Neural crest cell (in vitro differentiated cells): ENCODE measurements at regions not wholly inside any gene's neighbourhood (a gene's known extent, or its start where the extent isn't known, plus 50 kb on each side); places are given as distances from the start of the nearest gene placed in this dataset.

ENCODE experiments used
- DNase-seq: peaks from one replicate; pipeline ENCODE4 v3.0.0; 2021; ENCODE audit warnings: low read depth, mixed read lengths, low spot score
- H3K27ac Mint-ChIP-seq: one replicate; pipeline ENCODE4 v1.8.0; 2021; ENCODE audit warnings: mild to moderate bottlenecking, mixed read lengths; ENCODE audit not compliant: unreplicated experiment
- H3K27me3 Mint-ChIP-seq: 2 replicates; pipeline ENCODE4 v1.8.0; 2021; ENCODE audit warnings: low read depth, mild to moderate bottlenecking, mixed read lengths
- H3K36me3 Mint-ChIP-seq: 2 replicates; pipeline ENCODE4 v1.8.0; 2021; ENCODE audit warnings: low read depth, mild to moderate bottlenecking, mixed read lengths
- H3K4me1 Mint-ChIP-seq: 2 replicates; pipeline ENCODE4 v1.8.0; 2021; ENCODE audit warnings: mixed read lengths
- H3K4me3 Mint-ChIP-seq: one replicate; pipeline ENCODE4 v1.8.0; 2021; ENCODE audit warnings: mild to moderate bottlenecking, mixed read lengths
- H3K9me3 Mint-ChIP-seq: 2 replicates; pipeline ENCODE4 v1.8.0; 2021; ENCODE audit warnings: mixed read lengths
- CTCF ChIP-seq: fragments of 200-600 bp; sonication (generic); conservative IDR thresholded peaks from 2 replicates; pipeline ENCODE4 v1.5.0; 2021; ENCODE audit warnings: antibody characterized with exemption, mild to moderate bottlenecking

GRCh38 chr7:45984386-45985295 is 63.6 kb upstream of the IGFBP3 start:
- no peak for DNase-seq
- Mint-ChIP-seq H3K36me3 (peaks cover 5% of the 10 kb centered on the region), H3K27me3 (no peaks in the 10 kb centered on the region), H3K9me3 (peaks cover 2% of the 10 kb centered on the region), H3K4me3 (no peak overlapping the region), H3K27ac (peak overlapping the region; percentile 7), H3K4me1 (peaks cover 7% of the 10 kb centered on the region)
- TF ChIP-seq CTCF: no peak

GRCh38 chr7:45983720-45984255 is 62.7 kb upstream of the IGFBP3 start:
- DNase-seq: no peak
- Mint-ChIP-seq H3K27me3 (no peaks in the 10 kb centered on the region), H3K4me3 (no peak overlapping the region), H3K4me1 (peaks cover 15% of the 10 kb centered on the region), H3K36me3 (peaks cover 5% of the 10 kb centered on the region), H3K27ac (no peak overlapping the region), H3K9me3 (peaks cover 2% of the 10 kb centered on the region)
- TF ChIP-seq CTCF: no peak

- Mint-ChIP-seq H3K27me3 (no peaks in the 10 kb centered on the region), H3K4me1 (peaks cover 22% of the 10 kb centered on the region), H3K27ac (no peak overlapping the region), H3K4me3 (no peak overlapping the region), H3K9me3 (peaks cover 2% of the 10 kb centered on the region), H3K36me3 (peaks cover 5% of the 10 kb centered on the region)
- no peak for TF ChIP-seq CTCF
- no peak for DNase-seq
These were observed 62.0 kb upstream of the IGFBP3 start for GRCh38 chr7:45982907-45983719.

GRCh38 chr7:45982132-45982531 is 61.1 kb upstream of the IGFBP3 start:
- DNase-seq: no peak
- H3K27me3 Mint-ChIP-seq: no peaks in the 10 kb centered on the region
- H3K36me3 Mint-ChIP-seq: peaks cover 5% of the 10 kb centered on the region
- H3K9me3 Mint-ChIP-seq: peaks cover 2% of the 10 kb centered on the region
- H3K4me1 Mint-ChIP-seq: peaks cover 30% of the 10 kb centered on the region
- H3K4me3 Mint-ChIP-seq: no peak overlapping the region
- no peak for TF ChIP-seq CTCF
- no peak overlapping the region for H3K27ac Mint-ChIP-seq

- no peak for DNase-seq
- no peak overlapping the region for H3K27ac Mint-ChIP-seq
These were observed 59.9 kb upstream of the IGFBP3 start for GRCh38 chr7:45980973-45981372.

More at GRCh38 chr7:45980973-45981372, 59.9 kb upstream of the IGFBP3 start:
- peaks cover 23% of the 10 kb centered on the region for H3K4me1 Mint-ChIP-seq
- H3K4me3 Mint-ChIP-seq: no peak overlapping the region
- H3K36me3 Mint-ChIP-seq: peaks cover 5% of the 10 kb centered on the region
- H3K9me3 Mint-ChIP-seq: peaks cover 2% of the 10 kb centered on the region
- TF ChIP-seq CTCF: no peak
- no peaks in the 10 kb centered on the region for H3K27me3 Mint-ChIP-seq
